ENCODE measurements at regions not wholly inside any gene's neighbourhood (a gene's known extent, or its start where the extent isn't known, plus 50 kb on each side); places are given as distances from the start of the nearest gene placed in this dataset.
"Not testable (repeated sequence)": the region's sequence is repeated elsewhere in the genome, so short reads cannot be mapped to it uniquely, and the experiment has no call there.

DNA sequence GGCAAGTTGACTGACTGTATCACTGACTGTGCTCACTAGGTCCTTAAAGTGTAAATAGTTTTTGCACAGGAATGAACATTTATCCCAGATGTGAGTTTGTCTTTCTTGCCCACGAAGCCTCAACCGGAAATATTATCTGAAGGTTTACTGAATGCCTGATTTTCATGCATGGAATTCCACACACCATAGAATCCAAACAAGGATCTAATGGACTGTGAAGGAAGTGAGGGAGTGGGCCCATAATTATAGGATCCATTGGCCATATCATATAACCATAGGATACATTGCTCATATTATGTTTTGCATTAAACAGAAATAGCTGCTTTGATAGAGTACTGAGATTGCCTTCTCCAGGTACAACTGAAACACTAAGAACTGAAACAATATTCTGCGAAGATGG, 1057.2 kb upstream of the EDIL3 start:
- CTCF ChIA-PET, result no interaction called here
- Mint-ChIP-seq H3K27me3 (no peaks in the 10 kb centered on the region), H3K4me3 (no peak overlapping the region), H3K36me3 (no peaks in the 10 kb centered on the region), H3K9me3 (peaks cover 19% of the 10 kb centered on the region), H3K4me1 (ENCODE audit: low read depth) (no peaks in the 10 kb centered on the region), H3K27ac (no peak overlapping the region)
- POLR2A ChIA-PET, result no interaction called here
- no peak for DNase-seq
- intact Hi-C loops (cut with micrococcal nuclease), result no loop called here

DNA sequence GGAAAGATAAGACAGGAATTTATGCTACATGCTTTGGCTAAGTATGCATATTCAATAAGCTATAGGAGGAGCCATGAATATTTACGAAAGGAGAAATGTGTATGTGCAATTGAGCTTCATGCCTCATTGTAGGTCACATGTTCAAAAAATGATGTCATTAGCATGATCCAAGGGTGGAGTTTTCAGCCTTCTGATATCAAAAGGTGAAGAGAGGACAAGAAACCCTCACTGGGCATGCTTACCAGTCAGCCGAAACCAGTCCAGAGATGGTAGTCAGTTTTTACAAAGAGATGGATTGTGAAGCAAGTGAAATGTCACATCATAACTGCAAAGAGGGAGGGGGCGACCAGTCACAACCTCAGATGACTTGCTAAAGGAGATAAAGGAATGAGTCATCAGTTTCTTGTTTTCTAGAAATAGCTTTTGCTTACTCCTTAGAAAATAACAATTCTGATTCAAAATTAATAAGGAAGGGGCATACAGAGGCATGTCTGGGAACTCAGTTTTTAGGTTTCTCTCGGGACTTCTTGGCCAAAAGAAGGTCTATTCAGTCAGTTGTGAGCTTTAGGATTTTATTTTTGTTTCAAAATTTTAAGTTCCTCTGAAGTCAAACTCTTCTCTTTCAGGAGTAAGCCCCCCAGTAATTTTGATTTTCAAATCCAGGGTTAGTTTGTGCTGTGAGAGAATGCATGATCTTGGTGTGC, 1067.8 kb upstream of the EDIL3 start:
- no peak for DNase-seq
- H3K27ac Mint-ChIP-seq, result no peak overlapping the region
- no peaks in the 10 kb centered on the region for H3K27me3 Mint-ChIP-seq
- intact Hi-C loops (cut with micrococcal nuclease), result no loop called here
- POLR2A ChIA-PET, result no interaction called here
- H3K4me1 Mint-ChIP-seq (ENCODE audit: low read depth), result no peaks in the 10 kb centered on the region
- CTCF ChIA-PET, result no interaction called here
- H3K36me3 Mint-ChIP-seq, result no peaks in the 10 kb centered on the region
- no peak overlapping the region for H3K4me3 Mint-ChIP-seq
- H3K9me3 Mint-ChIP-seq, result peaks cover 5% of the 10 kb centered on the region

DNA sequence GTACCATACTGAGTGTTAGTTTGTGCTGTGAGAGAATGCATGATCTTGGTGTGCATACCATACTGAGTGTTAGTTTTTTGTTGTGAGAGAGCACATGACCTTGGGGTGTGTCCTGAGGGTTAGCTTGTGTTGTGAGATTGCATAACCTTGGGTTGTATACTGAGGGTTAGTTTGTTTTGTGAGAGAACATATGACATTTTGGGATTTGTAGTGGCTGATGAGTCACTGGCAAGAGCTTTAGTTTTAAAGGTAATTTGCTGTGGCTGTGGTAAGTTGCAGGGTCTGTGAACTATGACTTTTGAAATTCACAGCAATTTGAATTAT, 1068.3 kb upstream of the EDIL3 start:
- no peaks in the 10 kb centered on the region for H3K36me3 Mint-ChIP-seq
- ChIA-PET POLR2A (no interaction called here), CTCF (no interaction called here)
- H3K9me3 Mint-ChIP-seq, result peaks cover 5% of the 10 kb centered on the region
- intact Hi-C loops (cut with micrococcal nuclease), result no loop called here
- H3K4me3 Mint-ChIP-seq, result no peak overlapping the region
- no peaks in the 10 kb centered on the region for H3K4me1 Mint-ChIP-seq (ENCODE audit: low read depth)
- H3K27me3 Mint-ChIP-seq, result no peaks in the 10 kb centered on the region
- DNase-seq, result no peak
- no peak overlapping the region for H3K27ac Mint-ChIP-seq

DNA sequence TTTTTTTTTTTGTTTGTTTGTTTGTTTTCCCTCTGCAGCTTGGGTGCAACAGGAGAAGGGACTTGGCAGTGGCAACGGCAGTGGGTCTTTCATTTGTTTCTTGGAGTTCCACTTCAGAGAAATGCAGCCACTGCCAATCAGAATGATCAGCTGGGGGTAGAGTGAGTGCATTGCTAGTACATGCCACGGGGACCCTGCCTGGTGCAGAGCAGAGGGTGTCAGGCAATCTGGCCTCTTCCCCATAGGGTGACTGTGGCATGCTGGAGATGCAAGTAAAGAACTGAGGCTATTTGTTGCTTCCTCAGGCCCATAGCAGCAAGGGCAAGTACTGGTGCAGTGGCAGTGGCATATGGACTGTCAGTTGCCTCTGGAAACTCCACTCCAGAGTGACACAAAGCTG, 1073.6 kb upstream of the EDIL3 start:
- POLR2A ChIA-PET, result no interaction called here
- H3K27me3 Mint-ChIP-seq, result no peaks in the 10 kb centered on the region
- H3K36me3 Mint-ChIP-seq, result no peaks in the 10 kb centered on the region
- H3K9me3 Mint-ChIP-seq, result peaks cover 3% of the 10 kb centered on the region
- no peak overlapping the region for H3K4me3 Mint-ChIP-seq
- CTCF ChIA-PET, result no interaction called here
- no peaks in the 10 kb centered on the region for H3K4me1 Mint-ChIP-seq (ENCODE audit: low read depth)
- H3K27ac Mint-ChIP-seq, result no peak overlapping the region
- no peak for DNase-seq
- intact Hi-C loops (cut with micrococcal nuclease), result no loop called here

DNA sequence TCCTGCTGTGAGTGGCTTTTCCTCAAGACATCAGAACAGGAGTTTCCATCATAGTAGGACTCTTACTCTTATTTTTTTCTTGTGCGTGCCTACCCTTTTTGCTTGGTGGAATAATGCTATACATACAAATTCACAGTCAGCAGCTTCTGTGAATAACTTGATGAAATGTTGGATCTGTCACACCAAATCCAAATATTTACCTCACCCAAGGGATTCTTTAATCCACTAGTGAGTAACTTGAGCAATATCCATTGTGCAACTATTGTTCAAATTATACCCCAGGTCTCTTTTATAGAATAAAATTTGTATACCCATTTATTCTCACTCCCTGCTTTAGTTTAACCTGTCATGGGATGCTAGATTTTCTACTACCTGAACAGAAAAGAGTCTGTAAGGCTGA, 1078.3 kb upstream of the EDIL3 start:
- intact Hi-C loops (cut with micrococcal nuclease), result no loop called here
- Mint-ChIP-seq H3K9me3 (peaks cover 6% of the 10 kb centered on the region), H3K4me1 (ENCODE audit: low read depth) (no peaks in the 10 kb centered on the region), H3K36me3 (no peaks in the 10 kb centered on the region), H3K27me3 (no peaks in the 10 kb centered on the region), H3K4me3 (no peak overlapping the region), H3K27ac (no peak overlapping the region)
- no peak for DNase-seq
- CTCF ChIA-PET, result no interaction called here
- POLR2A ChIA-PET, result no interaction called here

DNA sequence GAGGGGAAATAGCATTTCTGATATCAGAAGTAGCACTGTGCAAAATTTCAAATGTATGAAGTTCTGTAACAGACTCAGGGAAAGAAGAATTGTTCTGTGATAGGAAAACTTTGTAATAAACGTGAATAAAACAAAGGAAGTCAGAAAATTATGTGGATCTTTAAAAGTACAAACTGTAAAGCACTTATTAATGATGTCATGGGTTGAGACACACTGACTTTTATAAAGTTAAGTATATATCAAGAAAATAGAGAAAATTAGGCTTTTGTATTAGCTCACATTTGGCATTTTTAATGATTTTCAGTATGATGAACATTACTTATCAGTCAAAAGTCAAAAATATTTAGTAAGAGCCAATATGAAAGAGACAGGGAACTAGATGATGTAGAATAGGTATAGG, 1081.7 kb upstream of the EDIL3 start:
- no peak for DNase-seq
- no peaks in the 10 kb centered on the region for H3K36me3 Mint-ChIP-seq
- H3K9me3 Mint-ChIP-seq, result peaks cover 13% of the 10 kb centered on the region
- intact Hi-C loops (cut with micrococcal nuclease), result no loop called here
- no peaks in the 10 kb centered on the region for H3K27me3 Mint-ChIP-seq
- no peak overlapping the region for H3K4me3 Mint-ChIP-seq
- CTCF ChIA-PET, result no interaction called here
- no peak overlapping the region for H3K27ac Mint-ChIP-seq
- no peaks in the 10 kb centered on the region for H3K4me1 Mint-ChIP-seq (ENCODE audit: low read depth)
- POLR2A ChIA-PET, result no interaction called here

DNA sequence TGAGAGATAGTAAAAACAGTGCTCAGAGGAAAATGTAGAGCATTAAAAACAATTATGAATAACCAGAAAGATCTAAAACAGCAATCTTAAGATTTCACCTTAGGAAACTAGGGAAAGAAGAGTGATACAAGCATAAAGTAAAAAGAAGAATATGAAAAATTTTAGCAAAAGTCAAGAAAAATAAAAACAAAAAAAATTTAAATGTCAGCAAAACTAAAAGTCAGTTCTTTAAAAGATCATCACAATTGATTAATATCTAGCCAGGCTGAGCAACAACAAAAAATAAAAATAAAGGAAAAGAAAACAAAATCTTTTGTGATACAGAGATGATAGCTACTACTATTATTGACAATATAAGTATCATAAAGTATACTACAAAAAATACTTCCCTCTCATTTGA, 1088.1 kb upstream of the EDIL3 start:
- Mint-ChIP-seq H3K36me3 (no peaks in the 10 kb centered on the region), H3K27ac (no peak overlapping the region), H3K4me1 (ENCODE audit: low read depth) (no peaks in the 10 kb centered on the region), H3K4me3 (no peak overlapping the region), H3K9me3 (peaks cover 24% of the 10 kb centered on the region), H3K27me3 (no peaks in the 10 kb centered on the region)
- intact Hi-C loops (cut with micrococcal nuclease), result no loop called here
- ChIA-PET CTCF (no interaction called here), POLR2A (no interaction called here)
- no peak for DNase-seq

DNA sequence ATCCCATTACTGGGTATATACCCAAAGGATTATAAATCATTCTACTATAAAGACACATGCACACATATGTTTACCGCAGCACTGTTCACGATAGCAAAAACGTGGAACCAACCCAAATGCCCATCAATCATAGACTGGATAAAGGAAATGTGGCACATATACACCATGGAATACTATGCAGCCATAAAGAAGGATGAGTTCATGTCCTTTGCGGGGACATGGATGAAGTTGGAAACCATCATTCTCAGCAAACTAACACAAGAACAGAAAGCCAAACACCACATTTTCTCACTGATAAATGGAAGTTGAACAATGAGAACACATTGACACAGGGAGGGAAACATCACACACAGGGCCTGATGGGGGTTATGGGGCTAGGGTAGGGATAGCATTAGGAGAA, 1090.5 kb upstream of the EDIL3 start:
- H3K27me3 Mint-ChIP-seq; H3K4me1 Mint-ChIP-seq (ENCODE audit: low read depth); H3K4me3 Mint-ChIP-seq; H3K36me3 Mint-ChIP-seq; POLR2A ChIA-PET; intact Hi-C loops (cut with micrococcal nuclease); DNase-seq; H3K27ac Mint-ChIP-seq; CTCF ChIA-PET: not testable (repeated sequence)
- H3K9me3 Mint-ChIP-seq, result peaks cover 16% of the 10 kb centered on the region

DNA sequence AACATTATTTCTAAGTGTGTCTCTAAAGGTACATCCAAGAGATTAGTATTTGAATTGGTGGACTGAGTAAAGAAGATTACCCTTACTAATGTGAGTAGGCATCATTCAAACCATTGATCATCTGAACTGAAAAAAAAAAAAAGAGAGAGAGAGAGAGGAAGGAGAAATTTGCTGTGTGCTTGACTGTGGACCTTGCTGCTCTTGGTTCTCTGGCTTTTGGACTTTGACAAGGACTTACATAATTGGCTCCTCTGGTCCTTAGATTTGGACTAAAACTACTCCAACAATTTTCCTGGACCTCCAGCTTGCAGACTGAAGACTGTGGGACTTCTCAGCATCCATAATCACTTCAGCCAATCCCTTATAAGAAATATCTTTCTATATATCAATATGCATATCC, 1091.9 kb upstream of the EDIL3 start:
- Mint-ChIP-seq H3K4me1 (ENCODE audit: low read depth) (no peaks in the 10 kb centered on the region), H3K27me3 (no peaks in the 10 kb centered on the region), H3K4me3 (no peak overlapping the region), H3K36me3 (no peaks in the 10 kb centered on the region), H3K27ac (no peak overlapping the region), H3K9me3 (peaks cover 16% of the 10 kb centered on the region)
- intact Hi-C loops (cut with micrococcal nuclease), result no loop called here
- POLR2A ChIA-PET, result no interaction called here
- no peak for DNase-seq
- CTCF ChIA-PET, result no interaction called here

DNA sequence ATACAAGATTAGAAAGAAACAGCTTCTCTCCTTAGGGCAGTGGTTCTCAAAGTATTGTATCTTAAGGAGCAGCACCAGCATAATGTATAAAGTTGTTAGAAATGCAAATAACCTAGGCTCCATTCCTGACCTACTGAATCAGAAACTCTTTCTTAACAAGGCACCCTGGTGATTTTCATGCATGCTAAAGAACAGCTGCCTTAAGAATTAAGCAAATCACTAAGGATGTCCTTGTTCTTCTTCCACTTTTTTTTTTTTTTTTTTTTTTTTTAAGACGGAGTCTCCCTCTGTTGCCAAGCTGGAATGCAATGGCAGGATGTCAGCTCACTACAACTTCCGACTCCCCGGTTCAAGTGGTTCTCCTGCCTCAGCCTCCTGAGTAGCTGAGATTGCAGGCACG, 1095.2 kb upstream of the EDIL3 start:
- H3K27ac Mint-ChIP-seq, result no peak overlapping the region
- peaks cover 16% of the 10 kb centered on the region for H3K9me3 Mint-ChIP-seq
- no peaks in the 10 kb centered on the region for H3K36me3 Mint-ChIP-seq
- POLR2A ChIA-PET, result no interaction called here
- H3K4me1 Mint-ChIP-seq (ENCODE audit: low read depth), result no peaks in the 10 kb centered on the region
- intact Hi-C loops (cut with micrococcal nuclease), result no loop called here
- CTCF ChIA-PET, result no interaction called here
- H3K4me3 Mint-ChIP-seq, result no peak overlapping the region
- no peak for DNase-seq
- no peaks in the 10 kb centered on the region for H3K27me3 Mint-ChIP-seq

DNA sequence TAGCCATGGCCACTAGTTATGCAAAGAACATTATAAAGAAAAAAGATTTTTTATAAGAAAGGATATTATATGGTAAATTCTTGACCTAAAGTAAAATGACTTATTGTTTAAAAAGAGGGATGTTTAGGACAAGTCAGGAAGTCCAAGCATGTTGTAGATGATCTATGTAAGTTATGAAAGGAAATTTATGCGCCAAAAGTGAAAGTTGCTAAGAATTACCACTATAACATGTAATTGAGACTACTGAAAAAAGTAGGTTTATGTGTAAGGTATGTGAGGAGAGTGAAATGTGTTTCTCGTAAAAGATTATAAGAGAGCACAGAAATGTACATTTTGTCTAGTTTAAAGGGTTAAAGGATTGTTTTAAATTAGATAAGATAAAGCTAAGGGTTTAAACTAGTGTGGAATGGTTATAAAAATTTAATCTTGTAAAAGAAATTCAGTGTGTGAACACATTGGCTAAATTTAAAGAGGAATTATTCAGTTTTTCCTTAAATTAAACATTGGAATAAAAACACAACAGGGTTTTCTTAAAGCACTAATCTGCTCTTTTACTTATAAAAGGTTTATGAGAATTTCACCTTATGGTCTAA, 1100.4 kb upstream of the EDIL3 start:
- ChIA-PET POLR2A (no interaction called here), CTCF (no interaction called here)
- no peak overlapping the region for H3K4me3 Mint-ChIP-seq
- no peak overlapping the region for H3K27ac Mint-ChIP-seq
- no peaks in the 10 kb centered on the region for H3K4me1 Mint-ChIP-seq (ENCODE audit: low read depth)
- no peaks in the 10 kb centered on the region for H3K27me3 Mint-ChIP-seq
- DNase-seq, result no peak
- intact Hi-C loops (cut with micrococcal nuclease), result no loop called here
- H3K36me3 Mint-ChIP-seq, result no peaks in the 10 kb centered on the region
- H3K9me3 Mint-ChIP-seq, result peaks cover 10% of the 10 kb centered on the region

DNA sequence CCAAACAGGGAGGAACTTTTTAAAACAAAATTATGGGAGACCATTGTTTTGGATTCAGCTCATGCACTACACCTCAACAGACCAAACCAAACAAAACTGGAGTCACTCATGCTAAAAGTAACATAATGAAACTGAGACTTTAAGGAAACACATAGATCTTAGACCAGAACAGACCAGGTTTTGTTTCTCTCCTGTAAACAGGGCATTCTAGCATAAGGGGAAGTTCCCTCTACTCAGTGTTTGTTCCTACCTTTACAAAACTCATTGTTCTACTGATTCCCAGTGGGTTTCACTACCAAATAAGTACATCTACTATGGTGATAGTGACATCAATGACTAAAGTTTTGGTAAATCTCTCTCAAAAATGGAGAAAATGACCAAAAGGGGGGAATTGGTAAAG, 1103.6 kb upstream of the EDIL3 start:
- Mint-ChIP-seq H3K27me3 (no peaks in the 10 kb centered on the region), H3K9me3 (peaks cover 17% of the 10 kb centered on the region)

DNA sequence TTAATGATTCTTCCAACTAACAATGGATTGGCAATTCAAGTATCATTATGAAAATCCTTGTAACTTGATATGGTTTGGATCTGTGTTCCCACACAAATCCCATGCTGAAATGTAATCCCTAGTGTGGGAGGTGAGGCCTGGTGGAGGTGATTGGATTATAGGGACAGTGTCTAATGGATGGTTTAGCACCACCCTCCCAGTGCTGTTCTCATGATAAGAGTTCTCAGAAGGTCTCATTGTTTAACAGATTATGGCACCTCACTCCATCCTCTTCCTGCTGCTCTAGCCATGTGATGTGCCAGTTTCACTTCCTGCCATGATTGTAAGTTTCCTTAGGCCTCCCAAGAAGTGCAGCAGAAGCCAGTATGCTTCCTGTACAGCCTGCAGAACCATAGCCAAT, 1116.2 kb upstream of the EDIL3 start:
- H3K27me3 Mint-ChIP-seq, result no peaks in the 10 kb centered on the region
- no peaks in the 10 kb centered on the region for H3K36me3 Mint-ChIP-seq
- POLR2A ChIA-PET, result no interaction called here
- H3K9me3 Mint-ChIP-seq, result peaks cover 10% of the 10 kb centered on the region
- no peak overlapping the region for H3K4me3 Mint-ChIP-seq
- no peak for DNase-seq
- no peaks in the 10 kb centered on the region for H3K4me1 Mint-ChIP-seq (ENCODE audit: low read depth)
- CTCF ChIA-PET, result no interaction called here
- intact Hi-C loops (cut with micrococcal nuclease), result no loop called here
- no peak overlapping the region for H3K27ac Mint-ChIP-seq

More for the DNA sequence above, 1103.6 kb upstream of the EDIL3 start:
- DNase-seq, result no peak
- ChIA-PET POLR2A (no interaction called here), CTCF (no interaction called here)
- intact Hi-C loops (cut with micrococcal nuclease), result no loop called here
- no peak overlapping the region for H3K4me3 Mint-ChIP-seq
- H3K4me1 Mint-ChIP-seq (ENCODE audit: low read depth), result no peaks in the 10 kb centered on the region
- H3K27ac Mint-ChIP-seq, result no peak overlapping the region
- no peaks in the 10 kb centered on the region for H3K36me3 Mint-ChIP-seq

DNA sequence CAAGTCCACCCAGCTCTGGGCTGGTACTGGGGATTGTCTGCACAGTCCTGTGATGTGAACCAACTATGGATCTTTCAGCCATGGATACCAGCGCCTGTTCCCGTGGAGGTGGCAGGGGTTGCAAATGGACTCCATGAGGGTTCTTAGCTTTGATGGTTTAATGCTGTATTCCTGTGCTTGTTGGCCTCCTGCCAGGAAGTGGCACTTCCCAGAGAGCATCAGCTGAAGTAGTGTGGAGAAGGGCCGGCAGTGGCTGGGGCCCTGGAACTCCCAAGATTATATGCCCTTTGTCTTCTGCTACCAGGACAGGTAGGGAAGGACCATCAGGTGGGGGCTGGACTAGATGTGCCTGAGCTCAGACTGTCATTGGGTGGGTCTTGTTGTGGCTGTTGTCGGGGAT, 1104.8 kb upstream of the COX7C start:
- Mint-ChIP-seq H3K4me3 (no peak overlapping the region), H3K9me3 (peaks cover 25% of the 10 kb centered on the region), H3K36me3 (no peaks in the 10 kb centered on the region), H3K4me1 (ENCODE audit: low read depth) (no peaks in the 10 kb centered on the region), H3K27me3 (no peaks in the 10 kb centered on the region), H3K27ac (no peak overlapping the region)
- DNase-seq, result no peak
- CTCF ChIA-PET, result no interaction called here
- POLR2A ChIA-PET, result no interaction called here
- intact Hi-C loops (cut with micrococcal nuclease), result no loop called here

All from activated CD4-positive, alpha-beta memory T cell treated with anti-CD3 and anti-CD28 coated beads for 36 hours (primary cell).